HCT116 (cell line): ENCODE measurements at regions not wholly inside any gene's neighbourhood (a gene's known extent, or its start where the extent isn't known, plus 50 kb on each side); places are given as distances from the start of the nearest gene placed in this dataset.

ENCODE experiments used
- ATAC-seq: fragments of 200-7000 bp; cut with Tn5 transposase; 2 replicates; pipeline ENCODE4 v1.9.1; 2020; ENCODE audit warnings: mild to moderate bottlenecking, moderate library complexity
- BruUV-seq: library from RNA; stranded (reverse); fragments of 400-500 nt; replicated peaks from 2 replicates; lab custom pipeline; 2021; lab: Mats Ljungman, UMichigan
- CTCF ChIA-PET: fragments of 300-600 bp; sonication (Branson Sonifier 250); formaldehyde crosslinking; loops from one replicate; lab custom pipeline; 2021; ENCODE audit warnings: antibody characterized with exemption; lab: Charles Lee
- POLR2A ChIA-PET: fragments of 300-600, 350-600 bp; sonication (Branson Sonifier 250); formaldehyde crosslinking; loops from one replicate; lab custom pipeline; 2021; ENCODE audit warnings: antibody characterized with exemption; lab: Charles Lee
- RAD21 ChIA-PET, 2 experiments: fragments of 300-600 bp; sonication (Branson Sonifier 250); formaldehyde crosslinking; loops; one replicate each; lab custom pipeline; 2023; ENCODE audit warnings: low total read pairs in 2 of 2; ENCODE audit not compliant: uncharacterized antibody in 2 of 2, unreplicated experiment in 2 of 2, low non-redundant PET in 1 of 2; lab: Charles Lee
- DNase-seq: peaks from one replicate; pipeline ENCODE4 v3.0.0-alpha.2; 2010; ENCODE audit warnings: low read depth, low spot score
- H2AFZ ChIP-seq: fragments of 200-600 bp; shearing (Covaris generic), sonication (generic); 2 replicates; pipeline ENCODE4 v1.6.1; 2017; ENCODE audit warnings: low read depth, mixed run types, mixed read lengths, antibody characterized with exemption, low read length; ENCODE audit not compliant: poor library complexity, severe bottlenecking
- H3K27ac ChIP-seq: 2 replicates; pipeline ENCODE4 v1.5.1; 2012; ENCODE audit warnings: low read depth, low read length
- H3K27me3 ChIP-seq: fragments of 200-600 bp; sonication (generic); 2 replicates; pipeline ENCODE4 v1.6.1; 2016; ENCODE audit warnings: mixed run types, low read length, mixed read lengths; ENCODE audit not compliant: insufficient read depth
- H3K36me3 ChIP-seq, 2 experiments: fragments of 200-500 bp in 1 of 2; fragments of 200-600 bp in 1 of 2; sonication (Bioruptor generic) in 1 of 2; sonication (generic) in 1 of 2; 2 replicates each; pipeline versions ENCODE4 v1.5.1 to v1.6.1; 2014 to 2016; ENCODE audit warnings: low read length in 2 of 2, inconsistent platforms in 1 of 2, mixed read lengths in 1 of 2, mixed run types in 1 of 2; ENCODE audit not compliant: insufficient read depth in 2 of 2, control insufficient read depth in 1 of 2
- H3K4me1 ChIP-seq, 2 experiments: fragments of 200-600 bp in 1 of 2; sonication (generic) in 1 of 2; 2 replicates each; pipeline versions ENCODE4 v1.5.1 to v1.6.1; 2012 to 2017; ENCODE audit warnings: low read length in 2 of 2, inconsistent platforms in 1 of 2, mild to moderate bottlenecking in 1 of 2, mixed read lengths in 1 of 2, mixed run types in 1 of 2, moderate library complexity in 1 of 2; ENCODE audit not compliant: insufficient read depth in 2 of 2, control insufficient read depth in 1 of 2
- H3K4me2 ChIP-seq: fragments of 200-600 bp; sonication (generic); 2 replicates; pipeline ENCODE4 v1.6.1; 2017; ENCODE audit warnings: mixed run types, low read length, mixed read lengths
- H3K4me3 ChIP-seq, 2 experiments: fragments of 200-600 bp in 1 of 2; sonication (generic) in 1 of 2; replicated peaks in 1 of 2; 2 replicates each; pipeline ENCODE4 v1.5.1; 2011 to 2016; ENCODE audit warnings: low read length in 2 of 2, control low read depth in 1 of 2, low read depth in 1 of 2, mild to moderate bottlenecking in 1 of 2, mixed read lengths in 1 of 2, mixed run types in 1 of 2
- H3K79me2 ChIP-seq: fragments of 200-600 bp; sonication (generic); 2 replicates; pipeline ENCODE4 v1.6.1; 2017; ENCODE audit warnings: mild to moderate bottlenecking, mixed run types, low read length, moderate library complexity, mixed read lengths; ENCODE audit not compliant: insufficient read depth
- H3K9ac ChIP-seq: fragments of 200-600 bp; sonication (generic); 2 replicates; pipeline ENCODE4 v1.6.1; 2016; ENCODE audit warnings: low read length, mixed read lengths
- H3K9me2 ChIP-seq: fragments of 200-600 bp; sonication (generic), shearing (Covaris generic); 2 replicates; pipeline ENCODE4 v1.6.1; 2017; ENCODE audit warnings: mixed run types, mild to moderate bottlenecking, moderate library complexity; ENCODE audit not compliant: insufficient read depth
- H3K9me3 ChIP-seq, 2 experiments: fragments of 200-500 bp in 1 of 2; fragments of 200-600 bp in 1 of 2; sonication (Bioruptor generic) in 1 of 2; sonication (generic) in 1 of 2; 2 replicates each; pipeline ENCODE4 v1.6.1; 2014 to 2017; ENCODE audit warnings: low read length in 2 of 2, mixed read lengths in 2 of 2, inconsistent platforms in 1 of 2, low read depth in 1 of 2, mild to moderate bottlenecking in 1 of 2, mixed run types in 1 of 2, moderate library complexity in 1 of 2; ENCODE audit not compliant: control insufficient read depth in 1 of 2, insufficient read depth in 1 of 2
- H4K20me1 ChIP-seq: fragments of 200-600 bp; sonication (generic), shearing (Covaris generic); 2 replicates; pipeline ENCODE4 v1.6.1; 2017; ENCODE audit warnings: mixed run types, mild to moderate bottlenecking, moderate library complexity; ENCODE audit not compliant: insufficient read depth
- ATF3 ChIP-seq: IDR thresholded peaks from 2 replicates; pipeline ENCODE4 v1.6.1; 2012
- CBX3 ChIP-seq: IDR thresholded peaks from 2 replicates; pipeline ENCODE4 v1.6.1; 2012; ENCODE audit warnings: low read depth
- CEBPB ChIP-seq: IDR thresholded peaks from 2 replicates; pipeline ENCODE4 v1.6.1; 2012; ENCODE audit warnings: low read depth
- CTCF ChIP-seq, 3 experiments: fragments of 200-600 bp in 1 of 3; sonication (generic) in 1 of 3; IDR thresholded peaks in 2 of 3; conservative IDR thresholded peaks in 1 of 3; 2 replicates each; pipeline ENCODE4 v1.5.1; 2012 to 2017; ENCODE audit warnings: low read depth in 2 of 3, low read length in 2 of 3, antibody characterized with exemption in 1 of 3, borderline replicate concordance in 1 of 3, control low read depth in 1 of 3, mild to moderate bottlenecking in 1 of 3, mixed read lengths in 1 of 3, mixed run types in 1 of 3, moderate library complexity in 1 of 3; ENCODE audit not compliant: insufficient read depth in 1 of 3
- EGR1 ChIP-seq: IDR thresholded peaks from 2 replicates; pipeline ENCODE4 v1.6.1; 2012; ENCODE audit warnings: low read depth
- ELF1 ChIP-seq: IDR thresholded peaks from 2 replicates; pipeline ENCODE4 v1.6.1; 2012; ENCODE audit warnings: low read depth, borderline replicate concordance
- EZH2 ChIP-seq: fragments of 200-600 bp; sonication (generic); IDR thresholded peaks from 2 replicates; pipeline ENCODE4 v1.6.1; 2017; ENCODE audit warnings: antibody characterized with exemption, mixed run types
- JUND ChIP-seq: IDR thresholded peaks from 2 replicates; pipeline ENCODE4 v1.6.1; 2012
- MAX ChIP-seq: IDR thresholded peaks from 2 replicates; pipeline ENCODE4 v1.6.1; 2012
- POLR2A ChIP-seq: IDR thresholded peaks from 2 replicates; pipeline ENCODE4 v1.7.0; 2011; ENCODE audit warnings: borderline replicate concordance; ENCODE audit not compliant: insufficient read depth, insufficient read length; ENCODE audit errors: extremely low read depth
- POLR2AphosphoS5 ChIP-seq: IDR thresholded peaks from 2 replicates; pipeline ENCODE4 v1.6.1; 2011; ENCODE audit warnings: mild to moderate bottlenecking, low read depth, low read length, moderate library complexity
- SIN3A ChIP-seq: IDR thresholded peaks from 2 replicates; pipeline ENCODE4 v1.6.1; 2012; ENCODE audit warnings: low read depth
- SP1 ChIP-seq: IDR thresholded peaks from 2 replicates; pipeline ENCODE4 v1.6.1; 2012; ENCODE audit warnings: low read depth
- TCF7L2 ChIP-seq: IDR thresholded peaks from 2 replicates; pipeline ENCODE4 v1.7.0; 2011; ENCODE audit warnings: borderline replicate concordance, inconsistent platforms; ENCODE audit not compliant: insufficient read depth, insufficient read length; ENCODE audit errors: extremely low read depth
- ZBTB33 ChIP-seq: IDR thresholded peaks from 2 replicates; pipeline ENCODE4 v1.6.1; 2011; ENCODE audit warnings: mild to moderate bottlenecking, low read length, moderate library complexity; ENCODE audit not compliant: insufficient replicate concordance; ENCODE audit errors: extremely low read depth
- ZNF274 ChIP-seq: fragments of 200-500 bp; sonication (Bioruptor generic); IDR thresholded peaks from 2 replicates; pipeline ENCODE4 v1.6.1; 2014; ENCODE audit warnings: mild to moderate bottlenecking, low read depth, low read length, inconsistent platforms
- intact Hi-C: fragments of 100-400 bp; cut with micrococcal nuclease; formaldehyde crosslinking; loops from 2 replicates; pipeline ENCODE4 v1.10.0; 2022

- no peak for TF ChIP-seq CBX3
Measured at GRCh38 chr11:116519499-116519898, 253.3 kb downstream of the BUD13 start (continued).

- H3K9me2 ChIP-seq: no peaks in the 10 kb centered on the region
- no peaks in the 10 kb centered on the region for H3K4me1 ChIP-seq
- H3K4me3 ChIP-seq: no peak overlapping the region
- H4K20me1 ChIP-seq: no peaks in the 10 kb centered on the region
- no peak overlapping the region for H2AFZ ChIP-seq
- H3K4me2 ChIP-seq: no peak overlapping the region
- POLR2A ChIA-PET: no interaction called here
- RAD21 ChIA-PET: no interaction called here
- no peak for ATAC-seq
- no TSS peak for BruUV-seq
- CTCF ChIA-PET: no interaction called here
- no peaks in the 10 kb centered on the region for H3K9me3 ChIP-seq
- H3K79me2 ChIP-seq: no peaks in the 10 kb centered on the region
- no peak for DNase-seq
- H3K36me3 ChIP-seq: no peaks in the 10 kb centered on the region
- intact Hi-C loops: no loop called here
- H3K27me3 ChIP-seq: peaks cover 45% of the 10 kb centered on the region
- no peak for TF ChIP-seq SP1
- no peak overlapping the region for H3K9ac ChIP-seq
- no peak overlapping the region for H3K27ac ChIP-seq
Measured at GRCh38 chr11:116518141-116518540, 254.6 kb downstream of the BUD13 start.

GRCh38 chr11:116517584-116517983 is 255.2 kb downstream of the BUD13 start:
- BruUV-seq: no TSS peak
- H3K79me2 ChIP-seq: no peaks in the 10 kb centered on the region
- peaks cover 40% of the 10 kb centered on the region for H3K27me3 ChIP-seq
- ChIA-PET POLR2A (no interaction called here), CTCF (interaction anchor here (1.0 kb wide), 1 partner anchor 8 kb away, joined by 4 read pairs; no protein-coding TSS in a partner anchor), RAD21 (no interaction called here)
- no peak overlapping the region for H3K4me2 ChIP-seq
- H4K20me1 ChIP-seq: no peaks in the 10 kb centered on the region
- no peak overlapping the region for H3K9ac ChIP-seq
- no peak overlapping the region for H2AFZ ChIP-seq
- intact Hi-C loops: no loop called here
- ATAC-seq (no peak), DNase-seq (no peak)
- no peak overlapping the region for H3K27ac ChIP-seq
- no peaks in the 10 kb centered on the region for H3K9me2 ChIP-seq
- no peaks in the 10 kb centered on the region for H3K36me3 ChIP-seq
- H3K4me3 ChIP-seq: no peak overlapping the region
- H3K4me1 ChIP-seq: no peaks in the 10 kb centered on the region
- H3K9me3 ChIP-seq: no peaks in the 10 kb centered on the region
- TF ChIP-seq POLR2A (no peak), ELF1 (no peak), CEBPB (no peak), ZBTB33 (no peak), ATF3 (no peak), EGR1 (no peak), POLR2AphosphoS5 (no peak), CTCF (IDR thresholded peaks at IDR 0.05 in 2 of 3, conservative IDR thresholded peaks at IDR 0.05 in 1 of 3; ENCODE audit: borderline replicate concordance in 1 of 3, insufficient read depth in 1 of 3, low read depth in 2 of 3, low read length in 2 of 3) (no peak), SP1 (no peak), JUND (no peak), MAX (no peak), ZNF274 (no peak), SIN3A (no peak), TCF7L2 (no peak), EZH2 (no peak)
